ENCODE measurements at regions not wholly inside any gene's neighbourhood (a gene's known extent, or its start where the extent isn't known, plus 50 kb on each side); places are given as distances from the start of the nearest gene placed in this dataset.
"Not testable (repeated sequence)": the region's sequence is repeated elsewhere in the genome, so short reads cannot be mapped to it uniquely, and the experiment has no call there.

DNA sequence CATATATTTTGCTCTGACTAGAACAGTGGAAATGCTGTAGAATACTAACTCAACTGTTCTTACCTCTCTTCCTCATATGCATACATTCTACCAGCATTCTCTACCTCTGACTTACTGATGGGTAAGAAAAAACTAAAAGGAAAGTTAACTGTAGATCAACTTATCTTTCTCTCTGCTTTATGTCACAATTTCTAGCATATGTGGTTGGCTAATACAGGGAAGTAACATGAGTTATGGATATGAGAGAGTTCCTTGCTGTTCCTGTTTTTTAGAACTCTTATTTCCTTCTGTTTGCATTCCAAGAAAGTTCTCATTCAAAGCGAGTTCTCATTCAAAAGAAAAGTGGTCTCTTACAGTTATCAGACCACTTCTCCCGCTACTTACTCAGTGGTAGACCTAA lies 226.8 kb upstream of the SGK1 start:
- no peak for DNase-seq

DNA sequence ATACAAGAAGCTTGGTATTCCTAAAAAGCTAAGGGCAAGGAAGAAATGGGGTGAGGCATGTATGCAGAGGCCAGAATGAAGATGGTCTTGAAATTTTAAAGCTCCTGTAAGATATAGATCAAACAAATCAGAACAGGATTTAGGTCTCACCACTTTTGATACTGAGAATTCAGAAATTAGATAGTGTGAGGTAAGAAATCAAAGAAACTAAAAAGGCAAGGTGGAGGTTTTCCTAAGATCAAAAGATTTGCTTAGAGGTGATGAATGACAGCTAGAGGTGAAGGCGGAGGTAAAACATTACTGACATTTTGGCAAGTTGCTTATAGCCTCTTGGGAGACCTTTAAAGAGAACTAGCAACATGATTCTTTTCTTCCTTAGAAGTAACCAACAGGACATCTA lies 225.2 kb upstream of the SGK1 start:
- DNase-seq: no peak

DNA sequence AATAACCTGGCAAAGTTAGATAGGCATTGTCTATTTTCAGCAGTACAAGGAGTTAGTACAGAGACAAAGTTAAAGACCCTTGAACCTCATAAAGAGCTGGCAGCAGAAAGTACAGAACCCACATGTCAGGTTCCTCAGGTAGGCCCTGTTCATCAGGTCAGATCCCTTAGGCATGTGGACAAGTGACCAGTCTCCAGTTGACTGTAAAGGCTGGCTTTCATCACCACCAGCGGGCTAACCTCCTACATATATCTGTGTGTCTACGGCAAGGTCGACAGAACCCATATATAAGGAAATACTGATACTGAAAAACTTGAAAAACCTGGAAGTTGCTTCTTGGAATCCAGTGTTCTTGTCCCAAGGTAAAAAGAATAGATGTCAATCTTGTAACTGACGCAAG lies 223.1 kb upstream of the SGK1 start:
- no peak for DNase-seq

DNA sequence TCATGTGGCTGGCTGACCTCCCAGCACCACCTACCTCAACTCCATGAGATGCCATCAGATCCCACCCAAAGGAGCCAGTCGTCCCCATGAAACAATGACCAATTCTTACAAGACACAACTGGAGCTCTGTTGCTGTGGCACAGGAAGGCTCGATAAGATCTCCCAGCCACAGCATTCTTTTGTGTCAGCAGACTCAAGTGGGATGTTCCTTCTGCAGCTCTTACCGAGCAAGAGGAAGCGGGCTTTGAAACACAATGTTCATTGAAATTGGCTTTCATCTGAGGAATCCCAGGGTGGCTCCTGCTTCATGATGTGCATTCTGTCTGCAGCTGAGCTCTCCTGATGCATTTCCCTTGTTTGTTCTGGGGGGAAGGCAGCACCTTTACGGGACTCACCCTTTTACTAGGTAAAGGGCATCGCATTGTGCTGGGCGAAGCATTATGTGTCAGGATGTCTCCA lies 222.0 kb upstream of the SGK1 start:
- DNase-seq: no peak

DNA sequence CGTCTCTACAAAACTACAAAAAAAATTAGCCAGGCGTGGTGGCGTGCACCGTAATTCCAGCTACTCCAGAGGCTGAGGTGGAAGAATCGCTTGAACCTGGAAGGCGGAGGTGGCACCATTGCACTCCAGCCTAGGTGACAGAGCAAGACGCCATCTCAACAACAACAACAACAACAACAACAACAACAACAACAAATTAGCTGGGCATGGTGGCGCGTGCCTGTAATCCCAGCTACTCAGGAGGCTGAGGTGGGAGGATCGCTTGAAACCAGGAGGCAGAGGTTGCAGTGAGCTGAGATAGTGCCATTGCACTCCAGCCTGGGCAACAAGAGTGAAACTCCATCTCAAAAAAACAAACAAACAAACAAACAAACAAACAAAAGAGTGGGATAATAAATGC lies 219.9 kb upstream of the SGK1 start:
- DNase-seq: not testable (repeated sequence)

DNA sequence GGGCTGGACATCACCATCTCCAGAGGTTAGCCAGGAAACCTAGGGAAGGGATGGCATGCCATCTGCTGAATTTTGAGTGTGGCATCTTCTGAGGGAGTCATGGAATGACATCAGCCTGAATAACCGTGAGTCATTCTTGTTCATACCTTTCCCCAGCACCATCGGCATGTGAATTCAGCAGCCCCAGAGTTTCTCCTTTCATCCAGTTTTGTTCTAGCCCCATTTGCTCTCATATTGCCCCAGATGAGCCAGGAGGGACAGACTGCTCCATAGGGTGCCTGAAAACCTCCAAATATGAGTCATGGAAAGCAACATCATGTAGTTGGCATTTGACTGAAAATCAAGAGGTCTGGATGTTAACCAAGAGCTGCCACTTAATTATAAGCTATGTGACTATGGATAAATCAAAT lies 219.2 kb upstream of the SGK1 start:
- DNase-seq: no peak

DNA sequence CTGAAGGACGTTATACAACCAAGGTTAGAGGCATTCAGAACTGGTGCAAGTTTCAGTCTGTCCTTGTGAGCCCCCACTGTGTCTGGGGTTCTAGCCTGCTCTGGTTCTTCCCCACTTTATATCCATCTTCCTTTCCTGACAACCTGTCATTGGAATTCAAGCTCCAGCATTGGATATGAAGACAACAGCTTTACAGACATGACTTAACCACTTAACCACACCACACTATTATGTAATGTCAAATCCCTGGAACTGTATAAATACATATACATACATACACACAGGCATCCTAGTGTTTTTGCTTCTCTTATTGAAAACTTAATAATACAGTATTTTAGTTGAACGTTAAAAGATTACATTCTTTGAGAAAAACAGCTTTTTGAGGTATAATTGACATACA lies 217.9 kb upstream of the SGK1 start:
- DNase-seq: no peak

DNA sequence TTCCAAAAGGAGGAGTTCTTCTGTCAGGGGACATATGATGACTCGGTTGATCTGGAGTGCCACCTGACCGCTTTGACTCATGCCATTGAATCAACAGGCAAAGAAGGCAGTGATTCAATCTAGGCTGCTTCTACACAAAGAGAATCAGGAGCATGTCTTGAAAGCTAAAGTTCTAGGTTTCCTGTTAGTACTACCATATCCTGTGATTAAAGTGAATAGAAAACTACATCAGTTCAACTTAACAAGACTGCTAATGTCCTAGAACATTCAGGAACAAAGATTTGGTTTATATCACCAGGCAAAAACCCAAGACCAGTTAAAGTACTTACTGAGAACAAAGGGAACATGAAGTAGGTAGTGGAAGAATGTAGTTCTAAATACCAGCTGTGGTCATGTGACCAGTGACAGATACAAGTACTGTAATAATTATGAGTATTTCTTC lies 216.8 kb upstream of the SGK1 start:
- DNase-seq: no peak

DNA sequence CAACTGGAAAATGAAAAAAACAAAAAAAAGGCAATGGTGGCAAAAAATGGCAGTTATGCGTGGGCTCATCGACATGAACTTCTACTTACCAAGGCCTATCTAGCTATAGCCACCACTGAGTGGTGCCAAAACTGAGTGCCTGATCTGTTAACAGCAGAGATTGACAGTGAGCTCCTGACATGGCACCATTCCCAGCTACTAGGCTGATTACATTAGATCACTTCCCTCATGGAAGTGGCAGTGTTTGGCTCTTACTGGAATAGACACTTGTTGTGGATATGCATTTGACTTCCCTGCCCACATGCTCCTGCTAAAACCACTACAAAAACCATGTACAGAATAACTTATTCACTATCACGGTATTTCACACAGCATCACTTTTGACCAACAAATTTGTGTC lies 216.1 kb upstream of the SGK1 start:
- DNase-seq: no peak

DNA sequence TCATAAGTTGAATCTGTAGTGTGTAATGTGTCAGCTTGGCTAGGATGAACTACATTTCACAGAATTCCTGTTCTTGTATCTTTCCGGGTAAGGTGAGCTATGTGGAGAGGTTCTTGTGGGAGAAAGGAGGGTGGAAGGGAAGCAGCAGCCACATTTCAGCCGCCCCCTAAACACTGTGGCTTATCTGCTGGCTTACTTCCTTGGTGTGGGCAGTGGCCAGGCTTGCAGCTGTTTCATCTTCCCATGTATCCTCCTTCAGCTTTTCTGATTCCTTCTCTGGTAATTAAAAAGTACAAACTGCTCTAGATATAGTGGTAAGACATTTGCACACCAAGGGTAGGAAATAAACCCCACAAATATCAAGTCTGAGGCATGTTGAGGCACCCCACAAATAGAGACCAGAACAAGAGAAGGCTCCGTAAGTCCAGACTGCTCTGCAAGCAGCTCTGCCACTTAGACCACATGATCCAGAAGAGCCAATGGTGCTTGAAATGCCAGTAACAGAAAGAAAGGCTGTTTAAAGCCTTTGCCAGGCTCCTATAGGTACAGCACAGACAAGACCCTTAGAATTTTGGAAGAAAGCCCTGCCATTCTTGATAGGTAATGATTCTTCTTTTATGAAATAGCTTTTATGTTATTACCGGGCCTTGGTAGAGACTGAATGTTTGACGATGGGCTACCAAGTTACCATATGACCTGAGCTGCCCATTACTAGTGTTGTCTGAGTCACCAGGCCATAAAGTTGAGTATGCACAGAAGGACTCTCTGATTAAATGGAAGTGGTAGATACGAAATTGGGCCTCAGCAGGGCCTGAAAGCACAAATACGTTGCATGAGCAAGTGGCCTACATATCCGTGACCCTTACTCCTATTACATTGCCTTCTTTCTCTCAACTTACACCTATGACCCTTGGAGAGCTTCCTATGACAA lies 215.0 kb upstream of the SGK1 start:
- no peak for DNase-seq

DNA sequence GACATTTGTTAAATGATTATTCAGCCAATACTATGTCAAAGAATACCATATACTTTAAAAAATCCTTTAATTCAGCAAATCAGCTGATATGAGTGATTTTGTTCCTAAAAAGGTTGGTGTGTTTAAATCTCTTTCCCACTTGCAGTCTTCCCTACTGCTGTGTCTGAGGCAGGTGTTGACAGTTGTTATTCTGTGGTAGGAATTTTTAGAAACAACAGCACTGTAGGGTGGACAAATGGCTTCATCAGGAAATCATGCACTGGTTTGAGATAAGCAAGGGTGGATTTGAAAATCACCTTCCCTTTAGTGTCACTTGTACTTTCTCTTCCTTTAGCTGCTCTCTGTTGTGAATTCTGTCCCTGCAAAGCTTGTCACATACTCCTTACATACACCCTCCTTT lies 213.7 kb upstream of the SGK1 start:
- no peak for DNase-seq

DNA sequence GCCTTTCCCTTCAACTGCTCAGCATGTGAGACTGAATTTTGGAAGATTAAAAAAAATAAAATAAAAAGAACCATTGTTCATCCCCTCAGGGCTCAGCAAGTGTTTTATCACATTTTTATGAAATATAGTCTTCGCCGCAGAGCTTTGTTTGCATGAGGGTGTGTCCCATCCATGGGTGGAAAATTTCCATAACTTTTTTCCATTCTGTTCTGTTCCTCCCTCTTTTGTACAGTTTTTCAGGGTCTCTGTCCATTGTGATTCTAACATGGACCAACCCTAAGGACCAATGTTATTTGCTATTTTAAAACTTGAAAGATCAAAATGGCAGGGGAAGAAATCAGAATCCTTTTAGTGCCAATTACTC lies 213.3 kb upstream of the SGK1 start:
- DNase-seq: no peak

DNA sequence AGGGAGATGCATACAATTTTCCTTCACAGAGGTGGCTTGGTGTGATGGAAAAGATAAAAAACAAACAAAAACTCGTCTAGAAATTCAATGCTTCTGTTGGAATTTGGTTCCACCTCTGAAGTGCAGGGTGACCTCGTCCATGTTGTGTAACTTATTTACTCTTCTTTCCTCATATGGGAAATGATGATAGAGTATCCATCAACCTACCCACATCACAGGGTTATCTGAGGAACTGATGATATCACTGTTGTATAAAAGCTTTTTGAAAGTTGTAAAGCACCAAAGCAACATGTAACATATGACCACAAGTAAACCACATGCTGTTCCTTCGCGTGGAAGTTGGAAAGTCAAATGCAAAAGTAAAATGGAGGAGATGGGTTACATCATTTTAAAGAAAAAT lies 212.0 kb upstream of the SGK1 start:
- DNase-seq: no peak

DNA sequence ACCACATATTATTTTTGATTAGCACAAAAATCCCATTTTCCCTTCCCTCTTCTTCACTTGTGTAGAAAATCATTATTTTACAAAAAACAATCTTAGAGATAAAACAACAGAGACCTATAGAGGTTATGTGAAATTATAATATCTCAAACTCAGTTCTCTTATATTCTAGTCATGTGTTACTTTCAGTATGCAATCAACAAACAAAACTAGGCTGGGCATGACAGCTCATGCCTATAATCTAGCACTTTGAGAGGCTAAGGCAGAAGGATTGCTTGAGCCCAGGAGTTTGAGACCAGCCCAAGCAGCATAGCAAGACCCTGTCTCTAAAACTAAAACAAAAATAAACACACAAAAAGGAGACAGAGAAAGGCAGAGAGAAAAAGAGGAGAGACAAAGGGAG lies 211.4 kb upstream of the SGK1 start:
- DNase-seq: no peak

DNA sequence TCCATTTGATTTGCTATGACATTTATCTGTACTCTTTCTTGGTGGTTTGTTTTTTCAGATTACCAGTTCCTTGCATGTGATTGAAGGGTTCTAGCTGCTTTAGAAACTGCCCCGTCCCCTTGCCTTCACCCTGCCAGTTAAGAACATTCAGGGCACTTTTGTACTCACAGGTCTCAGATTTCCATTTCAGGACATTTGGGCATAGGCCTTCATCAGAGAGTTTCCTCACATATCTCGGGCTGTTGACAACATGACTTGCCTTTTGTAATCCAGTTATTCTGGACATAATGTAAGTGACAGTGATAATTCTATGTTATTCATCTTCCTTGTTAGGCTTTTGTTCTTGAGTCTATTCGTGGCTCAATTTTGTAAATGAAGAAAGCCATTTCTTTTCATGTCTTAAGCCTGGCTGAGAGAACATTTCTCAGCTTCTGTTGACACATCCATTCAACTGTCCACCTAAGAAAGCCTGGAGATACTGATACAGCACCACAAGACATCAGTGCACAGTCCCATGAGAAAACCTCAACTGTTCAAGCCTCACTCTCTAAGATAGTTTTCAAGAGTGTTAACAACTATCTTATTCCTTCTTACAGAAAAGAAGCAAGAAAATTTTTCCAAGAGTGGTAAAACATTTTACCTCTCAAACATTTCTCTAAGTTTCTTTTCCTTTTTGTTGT lies 209.3 kb upstream of the SGK1 start:
- no peak for DNase-seq

DNA sequence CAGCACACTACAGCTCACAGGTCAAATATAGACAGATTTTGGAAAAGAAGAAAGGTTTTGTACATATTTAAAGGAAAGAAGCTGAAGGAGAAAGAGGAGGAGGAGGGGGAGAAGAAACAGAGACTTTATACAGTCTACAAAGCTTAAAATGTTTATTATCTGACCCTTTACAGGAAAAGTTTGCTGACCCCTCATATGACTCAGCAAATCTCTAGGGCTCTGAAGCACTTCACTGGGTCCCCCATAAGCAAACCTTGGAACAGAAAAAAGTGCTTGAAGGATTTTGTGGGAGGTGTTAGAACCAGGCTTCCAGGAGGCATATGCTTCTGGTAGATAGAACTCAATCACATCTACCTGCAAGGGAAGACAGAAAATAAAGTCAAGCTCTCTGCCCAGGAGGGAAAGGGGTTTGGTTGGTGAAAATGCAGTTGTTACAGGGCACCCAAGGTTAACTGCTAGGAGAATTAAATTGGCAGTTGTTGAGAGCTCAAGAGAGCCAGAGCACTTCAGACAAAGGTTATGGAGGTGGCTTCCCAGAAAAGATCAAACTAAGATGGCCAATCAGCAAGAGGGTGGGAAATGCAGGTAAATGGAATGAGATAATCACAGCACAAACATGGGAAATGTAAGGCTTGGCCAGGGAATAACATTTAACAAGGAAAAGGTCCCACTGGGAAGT lies 207.4 kb upstream of the SGK1 start:
- DNase-seq: no peak

DNA sequence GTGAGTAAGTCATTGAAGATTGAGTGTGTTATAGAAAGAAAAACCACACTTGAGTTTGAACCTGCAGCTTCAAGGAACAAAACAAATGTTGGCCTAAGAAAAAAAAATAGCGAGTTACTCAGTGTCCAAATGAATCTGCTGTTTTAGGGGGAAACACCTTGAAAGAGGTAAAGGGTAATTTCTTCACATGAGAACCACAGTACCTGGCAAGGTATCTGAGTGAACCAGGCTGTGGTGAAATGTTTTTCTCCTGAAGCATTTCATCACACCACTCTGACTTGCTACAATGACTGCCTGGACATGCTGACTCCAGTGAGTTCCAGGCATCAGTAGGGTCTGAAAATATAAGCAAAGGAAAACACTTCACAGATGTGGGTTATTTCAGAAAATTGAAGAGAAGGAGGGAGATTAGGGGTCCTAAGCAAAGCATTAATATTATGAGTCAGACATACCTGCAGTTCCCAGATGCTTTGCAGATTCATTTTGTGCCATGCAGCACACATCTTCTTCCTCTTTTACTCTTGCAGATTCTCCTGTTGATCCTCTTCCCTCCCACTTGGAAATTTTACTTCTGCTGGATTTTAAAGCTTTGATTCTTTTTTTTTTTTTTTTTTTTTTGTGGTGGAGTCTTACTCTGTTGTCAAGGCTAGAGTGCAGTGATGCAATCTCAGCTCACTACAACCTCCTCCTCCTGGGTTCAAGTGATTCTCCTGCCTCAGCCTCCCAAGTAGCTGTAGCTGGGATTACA lies 206.2 kb upstream of the SGK1 start:
- no peak for DNase-seq

DNA sequence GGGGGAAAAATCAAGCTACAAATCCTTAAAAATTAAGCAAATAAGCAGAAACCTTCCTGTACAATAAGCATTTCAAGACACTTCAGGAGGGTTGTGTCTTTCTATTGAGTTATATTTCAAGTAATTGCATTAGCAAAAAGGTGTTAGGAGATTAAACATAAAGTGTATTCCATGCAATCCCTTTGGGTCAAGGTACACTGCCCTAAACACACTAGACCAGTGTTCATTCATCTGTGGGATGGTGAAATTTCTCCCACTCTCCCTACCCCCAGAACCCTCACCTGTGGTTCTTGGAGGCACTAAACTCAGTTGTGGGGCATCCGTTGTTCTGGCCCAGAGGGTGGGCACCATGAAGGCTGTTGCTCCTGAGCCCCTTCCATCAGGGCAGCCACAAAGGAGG lies 205.1 kb upstream of the SGK1 start:
- no peak for DNase-seq

DNA sequence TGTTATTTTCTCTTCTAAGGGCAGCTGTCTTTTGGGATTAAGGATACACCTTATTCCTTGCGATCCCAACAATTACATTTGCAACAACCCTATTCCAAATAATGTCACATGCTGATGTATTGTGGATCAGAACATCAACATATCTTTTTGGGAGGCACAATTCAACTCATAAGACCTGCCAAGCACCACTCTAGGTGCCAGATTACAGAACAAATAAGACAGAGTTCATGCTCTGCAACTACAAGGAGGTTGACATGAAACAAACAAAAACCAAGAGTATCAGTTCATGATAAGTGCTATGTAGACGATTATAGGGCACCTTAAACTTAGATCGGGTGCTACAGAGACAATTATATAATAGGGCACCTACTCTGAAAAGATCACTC lies 203.2 kb upstream of the SGK1 start:
- no peak for DNase-seq

DNA sequence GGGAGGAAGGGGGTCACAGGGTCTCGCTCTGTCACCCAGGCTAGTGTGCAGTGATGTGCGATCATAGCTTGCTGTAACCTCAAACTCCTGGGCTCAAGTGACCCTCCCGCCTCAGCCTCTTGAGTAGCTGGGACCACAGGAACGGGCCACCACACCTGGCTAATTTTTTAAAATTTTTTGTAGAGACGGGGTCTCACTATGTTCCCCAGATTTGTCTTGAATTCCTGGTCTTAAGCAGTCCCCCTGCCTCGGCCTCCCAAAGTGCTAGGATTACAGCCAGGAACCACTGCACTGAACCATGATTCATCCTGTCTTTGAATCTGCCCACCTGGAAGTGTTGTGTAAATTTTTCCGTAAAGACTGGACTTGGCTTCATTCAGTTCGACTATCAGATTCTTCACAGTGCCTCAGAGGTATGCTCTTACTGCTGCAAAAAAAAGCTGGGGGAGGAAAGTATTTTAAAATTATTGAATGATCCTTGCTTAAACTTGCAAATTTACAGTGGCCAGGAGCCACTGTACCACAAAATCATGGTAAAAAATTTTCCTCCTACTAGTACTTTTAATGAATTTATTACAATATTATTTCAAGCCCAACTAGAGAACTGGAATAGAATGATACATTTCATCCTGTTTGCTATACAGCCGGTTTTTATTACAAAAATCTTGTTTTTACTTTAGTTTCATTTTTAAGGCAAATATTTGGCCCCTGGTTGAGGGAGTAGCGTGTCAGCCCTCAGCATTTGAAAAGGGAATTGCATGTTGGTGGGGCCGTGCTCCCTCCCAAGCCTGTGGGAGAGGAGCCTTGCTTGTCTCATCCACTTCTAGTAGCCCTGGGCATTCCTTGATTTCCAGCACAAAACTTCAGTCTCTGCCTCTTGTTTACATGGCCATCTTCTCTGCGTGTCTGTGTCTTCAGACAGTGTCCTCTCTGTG lies 202.5 kb upstream of the SGK1 start:
- DNase-seq: no peak

DNA sequence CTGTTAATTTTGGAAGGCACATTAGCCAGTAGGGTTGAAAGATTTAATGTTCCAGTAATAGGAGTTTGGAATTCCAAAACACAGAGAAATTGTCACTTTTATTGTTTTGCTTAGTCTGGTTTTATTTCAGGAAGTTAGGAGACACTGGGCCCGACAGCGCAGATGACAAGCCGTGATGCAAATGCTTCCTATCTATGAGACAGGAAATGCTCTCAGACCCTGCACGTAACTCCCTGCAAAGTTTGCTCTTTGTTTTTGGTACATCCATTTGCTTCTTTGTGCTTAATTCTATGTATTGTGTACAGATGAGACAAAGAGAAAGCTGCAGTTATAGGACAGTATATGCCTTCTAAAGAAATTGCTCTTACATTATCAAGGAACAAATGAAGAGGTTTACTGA lies 201.6 kb upstream of the SGK1 start:
- DNase-seq: peak; percentile 10

DNA sequence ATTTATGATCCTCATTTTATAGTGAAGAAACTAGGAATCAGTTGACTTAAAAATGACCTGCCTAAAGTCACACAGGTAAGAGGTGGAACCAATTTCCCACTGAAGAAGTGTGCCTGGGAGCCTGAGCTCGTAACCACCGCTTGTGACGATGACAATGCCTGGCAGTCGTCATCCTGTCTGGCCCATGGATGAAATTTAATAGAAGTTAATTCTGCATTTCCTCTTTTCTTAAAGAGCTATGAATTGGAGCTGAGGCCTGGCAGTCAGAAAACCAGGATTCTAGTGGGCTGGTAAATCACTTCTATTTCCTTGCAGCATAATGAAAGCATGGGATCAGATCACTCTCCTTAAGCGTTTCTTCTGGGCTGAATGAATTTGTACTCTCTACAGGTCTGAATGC lies 200.0 kb upstream of the SGK1 start:
- no peak for DNase-seq

Data from T-helper 9 cell (primary cell).